Esophagus squamous epithelium (tissue), 4 donors: ENCODE measurements at regions not wholly inside any gene's neighbourhood (a gene's known extent, or its start where the extent isn't known, plus 50 kb on each side); places are given as distances from the start of the nearest gene placed in this dataset.

Source experiments
- POLR2A ChIP-seq, 4 donors: fragments of 450-650 bp; IDR thresholded peaks; one replicate each; pipeline ENCODE4 v1.6.1; 2017; ENCODE audit warnings: antibody characterized with exemption in 4 of 4, mild to moderate bottlenecking in 4 of 4, moderate library complexity in 3 of 4
- TF ChIP-seq, protein P1 (sequence below), 6 experiments: fragments of 450-650 bp in 4 of 6; fragments of 200-600 bp in 2 of 6; sonication (generic) in 2 of 6; IDR thresholded peaks; one replicate each; pipeline ENCODE4 v1.5.1; 2016 to 2019; ENCODE audit warnings: antibody characterized with exemption in 6 of 6, mild to moderate bottlenecking in 4 of 6, moderate library complexity in 4 of 6

- TF ChIP-seq, protein P1, sequence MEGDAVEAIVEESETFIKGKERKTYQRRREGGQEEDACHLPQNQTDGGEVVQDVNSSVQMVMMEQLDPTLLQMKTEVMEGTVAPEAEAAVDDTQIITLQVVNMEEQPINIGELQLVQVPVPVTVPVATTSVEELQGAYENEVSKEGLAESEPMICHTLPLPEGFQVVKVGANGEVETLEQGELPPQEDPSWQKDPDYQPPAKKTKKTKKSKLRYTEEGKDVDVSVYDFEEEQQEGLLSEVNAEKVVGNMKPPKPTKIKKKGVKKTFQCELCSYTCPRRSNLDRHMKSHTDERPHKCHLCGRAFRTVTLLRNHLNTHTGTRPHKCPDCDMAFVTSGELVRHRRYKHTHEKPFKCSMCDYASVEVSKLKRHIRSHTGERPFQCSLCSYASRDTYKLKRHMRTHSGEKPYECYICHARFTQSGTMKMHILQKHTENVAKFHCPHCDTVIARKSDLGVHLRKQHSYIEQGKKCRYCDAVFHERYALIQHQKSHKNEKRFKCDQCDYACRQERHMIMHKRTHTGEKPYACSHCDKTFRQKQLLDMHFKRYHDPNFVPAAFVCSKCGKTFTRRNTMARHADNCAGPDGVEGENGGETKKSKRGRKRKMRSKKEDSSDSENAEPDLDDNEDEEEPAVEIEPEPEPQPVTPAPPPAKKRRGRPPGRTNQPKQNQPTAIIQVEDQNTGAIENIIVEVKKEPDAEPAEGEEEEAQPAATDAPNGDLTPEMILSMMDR (IDR thresholded peaks at IDR 0.05): no peak
- no peak for TF ChIP-seq POLR2A (IDR thresholded peaks at IDR 0.05)
Measured at GRCh38 chr4:31148990-31149389, 428.8 kb downstream of the PCDH7 start.
